LHCN-M2 (cell line): ENCODE measurements at regions not wholly inside any gene's neighbourhood (a gene's known extent, or its start where the extent isn't known, plus 50 kb on each side); places are given as distances from the start of the nearest gene placed in this dataset.
"Not testable (repeated sequence)": the region's sequence is repeated elsewhere in the genome, so short reads cannot be mapped to it uniquely, and the experiment has no call there.

Source experiments
- DNase-seq: peaks from one replicate; pipeline ENCODE4 v3.0.0-alpha.2; 2012; ENCODE audit warnings: low read depth

DNA sequence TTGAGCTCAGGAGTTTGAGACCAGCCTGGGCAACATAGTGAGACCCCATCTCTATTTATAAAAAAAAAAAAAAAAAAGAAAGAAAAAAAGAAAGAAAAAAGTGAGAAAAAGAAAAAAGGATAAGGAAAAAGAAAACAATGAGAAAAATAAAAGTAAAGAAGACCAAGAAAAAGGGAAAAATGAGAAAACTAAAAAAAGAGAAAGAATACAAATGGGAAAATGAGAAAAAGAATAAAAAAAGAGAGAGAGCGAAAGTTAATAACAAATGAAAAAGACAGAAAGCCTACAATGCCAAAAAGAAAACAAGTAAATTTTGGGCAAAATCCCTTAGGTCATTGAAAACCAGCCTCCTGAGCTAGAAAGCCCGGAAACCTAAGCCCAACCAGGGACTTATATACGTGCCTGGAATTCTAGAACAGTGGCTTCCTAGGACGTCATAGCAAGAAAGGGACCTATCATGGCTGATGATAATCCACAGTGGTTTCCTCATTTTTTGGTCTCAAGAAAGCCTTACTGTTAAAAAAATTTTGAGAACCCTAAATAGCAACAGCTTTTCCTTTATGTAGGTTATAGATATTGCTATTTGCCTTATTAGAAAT lies 131.7 kb upstream of the CLINT1 start:
- DNase-seq = no peak

DNA sequence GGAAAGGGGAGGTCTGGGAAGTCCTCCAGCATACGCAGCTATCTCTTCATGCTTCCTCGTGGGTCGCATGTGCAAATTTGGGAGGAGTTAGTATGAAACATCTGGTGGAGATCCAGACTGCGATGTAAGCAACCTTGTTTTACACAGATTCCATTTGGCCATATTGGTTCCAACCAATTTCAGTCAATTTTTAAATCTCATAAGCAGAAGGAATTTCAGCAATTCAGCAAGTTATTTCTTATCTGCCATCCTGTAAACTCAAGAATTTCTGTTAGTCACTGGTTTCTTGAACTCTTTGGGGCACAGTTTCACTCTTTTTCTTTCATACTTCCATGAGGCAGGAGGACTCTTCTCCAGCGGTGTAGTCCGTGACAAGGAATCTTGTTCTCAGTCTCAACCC lies 130.4 kb upstream of the CLINT1 start:
- no peak for DNase-seq

DNA sequence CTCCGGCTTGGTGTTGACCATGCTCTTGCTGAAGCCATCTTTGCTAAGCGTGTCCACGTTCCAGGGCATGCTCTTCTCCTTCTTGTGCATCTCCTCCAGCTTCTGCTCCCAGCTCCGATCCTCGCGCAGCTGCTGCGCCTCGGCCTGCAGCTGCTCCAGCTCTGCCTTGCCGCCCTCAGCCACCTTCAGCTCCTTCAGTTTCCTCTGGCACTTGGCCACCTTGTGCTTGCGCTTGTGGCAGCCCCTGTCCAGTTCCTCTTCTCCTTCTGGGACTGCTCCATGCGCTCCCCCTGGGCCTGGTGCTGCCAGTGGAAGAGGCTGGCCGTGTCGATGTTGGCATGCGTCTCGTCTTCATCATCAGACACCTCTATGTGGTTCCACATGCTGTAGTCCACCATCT lies 128.3 kb upstream of the CLINT1 start:
- DNase-seq = no peak

DNA sequence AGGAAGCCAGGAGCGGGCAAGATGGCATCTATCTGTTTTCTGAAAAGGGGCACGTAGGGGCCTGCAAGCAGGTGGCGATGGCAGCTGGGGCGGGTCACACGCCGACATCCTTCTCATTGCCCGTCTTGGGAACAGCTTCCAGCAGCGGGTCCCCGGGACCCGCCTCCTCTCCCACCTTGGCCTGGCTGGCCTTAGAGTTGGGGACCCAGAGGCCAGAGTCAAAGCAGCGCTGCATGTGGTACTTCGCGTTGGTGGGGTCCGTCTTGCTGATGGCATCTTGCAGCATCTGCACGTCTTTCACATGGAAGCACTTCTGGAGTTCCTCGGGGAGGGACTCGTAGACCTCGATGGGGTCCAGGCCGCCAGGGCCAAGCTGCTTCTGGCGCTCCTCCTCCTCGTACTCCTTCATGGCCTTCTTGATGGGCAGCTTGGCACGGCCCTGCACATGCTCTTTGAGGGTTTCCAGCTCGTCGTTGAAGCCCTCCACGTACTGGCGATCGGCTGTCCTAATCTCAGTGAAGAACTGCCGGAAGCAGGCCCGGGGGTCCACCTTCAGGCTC lies 127.6 kb upstream of the CLINT1 start:
- DNase-seq = no peak

DNA sequence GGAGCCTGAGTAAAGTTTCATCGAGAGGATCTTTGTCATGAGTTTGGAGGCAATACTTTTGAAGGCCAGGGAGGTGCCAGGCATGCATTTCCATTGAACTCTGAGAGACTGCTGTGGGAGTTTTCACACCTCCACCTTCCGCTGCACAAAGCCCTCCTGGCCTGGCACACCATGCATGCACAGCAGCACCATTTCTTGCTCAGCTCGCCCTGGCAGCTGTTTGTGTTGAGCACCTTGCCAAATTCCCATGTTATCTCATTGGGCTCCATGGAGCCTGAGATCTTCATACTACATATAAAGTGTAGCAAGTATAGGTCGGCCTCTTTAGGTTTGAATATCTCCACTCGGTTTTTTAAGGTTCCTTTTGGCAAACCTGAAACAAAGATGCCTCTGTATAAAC lies 125.7 kb upstream of the CLINT1 start:
- DNase-seq = no peak

DNA sequence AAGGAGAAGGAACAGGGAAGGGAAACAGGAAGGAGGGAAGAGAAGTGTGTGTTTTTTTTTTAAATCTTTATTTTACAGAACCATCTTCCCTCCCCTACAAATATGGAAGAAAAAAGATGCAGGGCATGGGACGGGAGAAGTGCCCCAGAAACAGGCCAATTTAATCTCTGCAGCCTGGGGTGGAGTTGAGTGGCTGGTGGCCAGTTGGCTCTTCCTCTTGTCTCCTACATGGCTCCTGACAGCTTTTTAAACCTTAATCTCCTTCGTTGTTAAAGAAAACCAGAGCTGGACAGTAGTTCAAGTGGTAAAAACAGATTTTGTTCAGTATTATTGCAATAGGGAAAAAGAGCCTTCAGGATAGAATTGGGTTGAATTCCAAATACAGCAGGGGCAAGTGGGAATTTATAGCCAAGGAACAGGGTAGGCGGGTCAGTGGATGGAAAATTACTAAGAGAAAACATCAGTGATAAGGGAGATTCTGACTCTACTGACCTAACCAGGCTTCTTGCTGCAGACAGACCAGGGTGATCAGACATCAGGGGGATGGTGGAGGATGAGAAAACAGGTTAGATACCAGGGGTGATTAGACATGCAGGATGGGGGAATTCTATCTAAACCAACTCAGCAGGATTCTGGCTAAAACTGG lies 125.1 kb upstream of the CLINT1 start:
- no peak for DNase-seq

DNA sequence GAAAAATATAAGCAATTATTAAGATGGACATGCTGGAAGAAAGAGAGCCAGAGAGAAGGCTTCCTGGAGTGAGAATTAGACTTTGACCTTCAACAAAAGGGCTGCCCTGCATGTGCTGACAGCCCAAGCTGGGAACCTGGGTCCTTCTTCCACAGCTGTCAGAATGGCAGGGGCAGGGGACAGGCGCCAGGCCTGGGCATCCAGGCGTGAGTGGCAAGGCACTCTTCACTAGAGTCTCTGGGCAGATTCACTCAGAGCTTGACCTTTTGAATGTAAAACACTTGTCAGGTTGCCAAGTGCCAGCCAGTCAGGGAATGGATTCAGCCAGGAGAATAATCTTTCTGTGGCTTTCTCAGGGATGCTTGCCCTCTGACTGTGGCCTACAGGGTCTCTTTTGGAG lies 119.1 kb upstream of the CLINT1 start:
- peak; percentile 5 for DNase-seq

DNA sequence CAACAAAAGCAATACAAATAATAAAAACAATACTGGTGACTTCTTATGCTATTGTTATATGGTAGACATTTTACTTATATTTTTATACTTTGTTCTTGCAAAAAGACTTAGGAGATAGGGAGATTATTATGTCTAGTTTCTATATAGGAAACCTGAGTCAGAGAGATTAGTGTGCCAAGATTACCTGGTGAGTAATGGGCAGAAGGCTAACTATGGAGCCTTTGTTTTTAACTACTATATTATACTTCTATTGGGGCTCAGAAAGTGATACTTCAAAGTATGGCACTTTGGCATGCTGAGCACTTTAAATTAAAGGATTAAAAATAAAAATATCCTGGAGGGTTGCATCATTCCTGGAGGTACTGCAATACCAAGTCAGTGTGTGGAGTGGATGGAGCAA lies 117.5 kb upstream of the CLINT1 start:
- DNase-seq = no peak

DNA sequence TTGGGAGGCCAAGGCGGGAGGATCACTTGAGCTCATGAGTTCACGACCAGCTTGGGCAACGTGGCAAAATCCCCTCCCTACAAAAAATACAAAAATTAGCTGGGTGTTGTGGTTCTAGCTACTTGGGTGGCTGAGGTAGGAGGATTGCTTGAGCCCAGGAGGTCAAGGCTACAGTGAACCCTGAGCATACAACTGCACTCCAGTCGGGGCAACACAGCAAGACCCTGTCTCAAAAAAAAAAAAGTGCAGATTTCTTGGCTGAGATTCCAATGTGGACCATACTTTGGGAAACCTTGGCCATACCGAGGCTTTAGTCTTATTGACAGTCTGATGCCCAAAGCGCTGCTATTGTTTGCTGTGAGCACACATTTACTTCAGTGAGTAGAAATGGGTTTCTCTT lies 113.6 kb upstream of the CLINT1 start:
- DNase-seq = no peak

DNA sequence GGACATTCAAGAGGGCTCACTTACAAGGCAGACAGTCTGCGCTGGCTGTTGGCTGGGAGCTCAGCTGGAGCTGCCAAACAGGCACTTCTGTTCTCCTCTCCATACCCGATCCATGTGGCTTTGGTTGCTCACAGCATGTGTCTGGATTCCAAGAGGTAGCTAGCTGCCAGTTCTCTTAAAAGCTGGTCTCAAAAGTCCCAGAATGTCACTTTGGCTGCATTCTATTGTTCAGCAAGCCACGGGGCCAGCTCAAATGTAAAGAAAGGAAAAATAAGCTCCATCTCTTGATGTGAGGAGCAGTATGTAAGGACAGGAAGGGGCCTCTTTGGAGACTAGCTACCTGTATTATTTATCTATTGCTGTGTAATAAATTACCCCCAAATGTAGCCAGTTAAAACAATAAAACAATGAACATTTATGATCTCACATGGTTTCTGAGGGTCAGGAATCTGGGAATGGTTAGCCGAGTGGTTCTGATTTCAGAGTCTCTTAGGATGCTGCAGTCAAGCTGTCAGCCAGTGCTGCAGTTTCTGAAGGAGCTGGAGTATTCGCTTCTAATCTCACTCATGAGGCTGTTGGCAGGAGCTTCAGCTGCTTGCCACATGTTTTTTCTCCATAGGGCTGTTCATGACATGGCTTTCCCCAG lies 112.7 kb upstream of the CLINT1 start:
- no peak for DNase-seq

DNA sequence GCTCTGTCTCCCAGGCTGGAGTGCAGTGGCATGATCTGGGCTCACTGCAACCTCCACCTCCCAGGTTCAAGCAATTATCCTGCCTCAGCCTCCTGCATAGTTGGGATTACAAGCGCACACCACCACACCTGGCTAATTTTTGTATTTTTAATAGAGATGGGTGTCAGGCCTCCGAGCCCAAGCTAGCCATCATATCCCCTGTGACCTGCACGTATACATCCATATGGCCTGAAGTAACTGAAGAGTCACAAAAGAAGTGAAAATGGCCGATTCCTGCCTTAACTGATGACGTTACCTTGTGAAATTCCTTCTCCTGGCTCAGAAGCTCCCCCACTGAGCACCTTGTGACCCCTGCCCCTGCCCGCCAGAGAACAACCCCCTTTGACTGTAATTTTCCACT lies 109.6 kb upstream of the CLINT1 start:
- DNase-seq = not testable (repeated sequence)

DNA sequence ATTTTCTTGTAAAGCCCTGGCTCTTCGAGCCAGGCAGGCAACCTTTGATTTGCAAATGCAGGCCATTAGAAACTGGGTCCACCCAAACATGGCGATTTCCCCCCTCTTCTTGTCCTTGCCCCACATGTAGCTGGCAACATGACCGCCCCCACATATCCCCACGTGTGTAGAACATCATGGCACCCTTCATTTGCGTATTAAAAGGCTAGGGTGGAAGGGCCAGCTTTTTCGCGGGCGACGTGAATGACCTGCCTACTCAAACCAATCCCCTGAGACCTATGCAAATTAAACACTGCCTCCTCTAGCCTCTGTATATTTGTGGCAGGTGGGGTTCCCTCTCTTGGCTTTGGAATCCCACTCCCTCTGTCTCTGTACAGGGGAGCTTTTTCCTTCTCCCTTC lies 107.0 kb upstream of the CLINT1 start:
- no peak for DNase-seq

DNA sequence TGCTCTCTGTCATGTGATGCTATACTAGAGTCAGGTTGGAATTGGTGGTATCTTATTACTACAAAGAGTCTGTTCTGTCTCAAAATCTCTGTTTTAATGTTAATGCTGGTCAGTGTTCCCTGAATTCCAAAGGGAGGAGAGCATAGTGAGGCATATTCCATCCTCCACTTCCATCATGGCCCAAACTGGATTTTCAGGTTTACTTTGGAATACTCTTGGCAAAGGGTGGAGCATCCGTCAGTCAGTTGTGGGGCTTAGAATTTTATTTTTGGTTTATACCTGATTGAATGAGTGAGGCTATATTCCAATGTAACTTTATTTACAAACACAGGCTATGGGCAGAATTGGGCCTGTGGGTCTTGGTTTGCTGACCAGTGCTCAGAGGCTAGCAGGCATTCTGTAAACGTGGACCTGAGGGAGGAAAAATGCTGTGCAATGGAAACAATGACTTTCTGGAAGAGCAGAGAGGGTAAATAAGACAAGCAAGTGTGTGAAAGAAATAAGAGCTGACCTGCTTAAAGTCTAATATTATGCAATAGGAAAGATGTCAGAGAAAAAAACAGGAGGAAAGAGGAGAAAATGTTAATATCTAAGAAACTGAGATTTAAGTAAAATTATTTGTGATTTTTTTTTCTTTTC lies 106.2 kb upstream of the CLINT1 start:
- DNase-seq = no peak

DNA sequence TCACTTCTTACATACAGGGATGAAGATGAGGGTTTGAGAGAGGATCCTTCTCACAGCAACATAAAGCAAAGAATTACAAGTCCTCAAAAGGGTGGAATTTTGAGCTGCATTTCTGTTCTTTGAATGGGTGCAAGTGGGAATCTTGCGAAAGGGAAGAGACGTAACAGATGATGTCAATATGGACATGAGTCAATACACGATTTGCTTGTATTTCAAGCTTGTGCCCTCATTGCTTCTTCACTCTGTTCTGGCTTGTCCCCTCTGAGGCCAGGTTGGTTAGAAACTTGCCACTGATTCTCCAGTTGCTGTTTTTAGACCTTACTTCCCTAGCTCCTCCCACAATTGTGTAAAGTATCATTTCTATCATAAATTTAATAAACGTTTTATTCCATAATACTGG lies 104.8 kb upstream of the CLINT1 start:
- DNase-seq = no peak

DNA sequence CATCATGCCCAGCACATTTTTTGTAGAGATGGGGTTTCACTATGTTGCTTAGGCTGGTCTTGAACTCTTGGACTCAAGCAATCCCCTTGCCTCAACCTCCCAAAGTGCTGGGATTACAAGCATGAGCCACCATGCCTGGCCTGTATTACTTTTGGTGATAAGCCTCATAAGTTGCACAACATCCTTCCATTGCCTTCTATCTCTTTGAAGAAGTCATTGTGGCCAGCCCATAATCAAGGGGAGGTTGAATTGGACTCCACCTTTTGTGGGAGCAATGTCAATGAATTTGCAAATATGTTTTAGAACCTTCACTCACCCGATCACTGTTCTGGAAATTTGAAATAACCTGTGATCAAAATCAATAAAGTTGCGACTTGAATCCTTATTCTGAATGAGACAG lies 104.3 kb upstream of the CLINT1 start:
- no peak for DNase-seq

DNA sequence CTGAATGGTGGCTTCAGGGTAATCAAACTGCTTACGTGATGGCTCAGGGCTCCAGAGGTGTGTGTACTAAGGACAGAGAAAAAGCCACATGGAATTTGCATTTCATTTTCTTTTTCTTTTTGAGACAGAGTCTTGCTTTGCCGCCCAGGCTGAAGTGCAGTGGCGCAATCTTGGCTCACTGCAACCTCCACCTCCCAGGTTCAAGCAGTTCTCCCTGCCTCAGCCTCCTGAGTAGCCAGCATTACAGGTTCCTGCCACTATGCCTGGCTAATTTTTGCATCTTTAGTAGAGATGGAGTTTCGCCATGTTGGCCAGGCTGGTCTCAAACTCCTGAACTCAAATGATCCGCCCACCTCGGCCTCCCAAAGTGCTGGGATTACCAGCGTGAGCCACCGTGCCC lies 103.7 kb upstream of the CLINT1 start:
- not testable (repeated sequence) for DNase-seq

DNA sequence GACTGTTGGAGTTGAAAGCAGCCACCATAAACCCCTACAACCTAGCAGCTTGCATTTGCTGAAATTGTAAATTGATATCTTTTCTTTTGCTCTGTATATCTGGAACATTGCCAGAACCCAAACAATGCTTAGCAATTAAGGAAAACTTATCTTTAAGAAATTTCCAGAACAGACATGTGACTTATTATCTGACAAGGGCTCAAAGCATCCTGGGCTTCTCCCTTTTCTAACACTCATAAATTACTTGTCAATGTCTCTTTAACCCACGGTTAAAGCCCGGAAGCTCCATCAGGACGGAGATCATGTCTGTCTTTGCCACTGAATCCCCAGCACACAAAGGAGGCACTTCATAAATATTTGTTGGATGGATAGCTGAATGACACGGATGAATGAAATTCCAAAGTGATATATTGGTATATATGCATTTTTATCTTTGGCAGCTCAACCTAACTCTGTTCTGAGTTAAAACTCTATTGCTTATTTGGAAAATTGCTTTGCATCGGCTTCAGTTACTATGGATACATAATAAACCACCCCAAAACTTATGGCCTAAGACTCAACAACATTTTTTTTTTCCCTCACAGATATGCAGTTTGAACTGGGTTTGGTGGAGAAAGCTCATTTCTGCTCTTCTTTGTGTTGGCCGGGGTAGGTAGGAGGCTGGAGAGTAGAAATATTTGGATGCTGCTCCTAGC lies 103.1 kb upstream of the CLINT1 start:
- DNase-seq = no peak

DNA sequence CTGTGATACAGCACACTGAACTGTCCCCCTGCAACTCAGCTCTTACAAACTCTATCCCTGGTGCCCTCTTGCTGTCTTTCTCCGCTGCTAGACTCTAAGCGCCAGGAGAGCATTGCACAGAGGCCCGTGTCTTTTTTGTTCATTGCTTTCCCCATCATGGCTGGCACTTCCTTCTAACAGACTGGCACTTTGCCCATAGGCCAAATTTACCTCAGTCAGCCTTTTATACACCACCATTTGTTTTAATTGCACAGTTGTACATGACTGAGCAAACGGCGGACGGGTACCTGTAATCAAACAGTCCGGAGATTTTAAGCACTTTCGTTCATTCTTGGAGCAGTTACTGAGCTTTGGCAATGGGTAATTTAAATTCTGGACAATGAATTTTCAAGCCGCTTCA lies 102.2 kb upstream of the CLINT1 start:
- DNase-seq = no peak

DNA sequence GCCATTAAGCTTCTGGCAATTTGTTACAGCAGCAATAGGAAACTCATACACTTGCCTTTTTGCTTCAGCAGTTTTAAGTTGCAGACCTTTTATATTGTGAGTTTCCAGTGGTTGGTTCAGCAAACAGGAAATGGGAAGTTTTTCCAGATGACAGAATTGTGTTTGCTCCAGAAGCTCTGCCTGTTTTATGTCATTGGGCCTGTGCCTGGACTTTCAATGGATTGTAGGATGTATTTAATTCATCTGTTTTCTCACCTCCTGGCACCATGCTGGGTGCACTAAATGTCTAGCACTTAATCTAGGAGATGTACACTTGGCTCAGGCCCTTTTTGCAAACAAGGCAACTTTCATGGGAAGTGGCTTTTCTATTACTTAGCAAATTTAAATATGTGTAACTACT lies 100.4 kb upstream of the CLINT1 start:
- no peak for DNase-seq

DNA sequence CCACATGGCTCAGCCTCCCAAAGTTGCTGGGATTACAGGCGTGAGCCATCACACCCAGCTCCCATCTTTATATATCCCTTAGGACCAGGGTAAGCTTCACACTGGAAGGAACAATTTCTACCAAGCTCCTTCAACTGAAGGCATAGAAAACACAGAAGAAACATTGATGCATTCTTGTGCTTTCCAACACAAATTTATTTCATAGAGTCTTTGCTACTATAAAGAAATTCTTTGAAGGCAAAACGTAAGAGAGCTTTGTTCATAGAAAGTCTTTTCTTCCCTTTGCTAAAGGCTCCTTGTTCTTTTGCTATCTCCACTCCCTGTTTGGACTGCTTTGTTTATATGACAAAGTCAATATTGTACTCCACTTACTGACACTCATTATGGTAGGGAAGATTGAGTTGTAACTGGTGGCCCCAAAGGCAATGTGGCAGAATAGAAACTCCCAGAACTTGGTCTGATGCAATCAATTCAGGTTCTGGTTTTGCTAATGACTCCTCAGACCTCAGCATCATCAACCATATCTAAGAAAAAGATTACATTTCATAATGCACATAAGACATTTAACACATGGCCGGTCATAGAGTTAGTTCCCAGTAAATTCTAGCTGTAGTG lies 97.4 kb upstream of the CLINT1 start:
- no peak for DNase-seq

DNA sequence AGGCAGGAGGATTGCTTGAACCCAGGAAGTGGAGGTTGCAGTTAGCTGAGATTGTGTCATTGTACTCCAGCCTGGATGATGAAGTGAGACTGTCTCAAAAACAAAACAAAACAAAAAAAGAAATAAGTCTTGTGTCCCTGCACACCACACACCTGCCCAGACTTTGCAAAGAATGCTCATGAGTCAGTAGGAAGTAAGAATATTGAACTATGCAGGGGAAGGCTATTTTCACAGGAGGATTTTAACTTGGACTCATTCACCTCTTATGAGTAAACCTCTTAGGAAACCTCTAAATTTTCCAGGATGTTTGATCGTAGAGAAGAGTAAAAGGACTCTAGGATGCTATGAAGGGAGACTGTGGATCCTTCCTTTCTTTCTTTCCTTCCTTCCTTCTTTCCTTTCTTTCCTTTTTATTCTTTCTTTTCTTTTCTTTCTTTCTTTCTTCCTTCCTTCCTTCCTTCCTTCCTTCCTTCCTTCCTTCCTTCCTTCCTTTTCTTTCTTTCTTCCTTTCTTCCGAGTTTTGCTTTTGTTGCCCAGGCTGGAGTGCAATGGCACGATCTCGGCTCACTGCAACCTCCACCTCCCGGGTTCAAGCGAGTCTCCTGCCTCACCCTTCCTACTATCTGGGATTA lies 96.7 kb upstream of the CLINT1 start:
- DNase-seq = no peak
